ENCODE measurements at regions not wholly inside any gene's neighbourhood (a gene's known extent, or its start where the extent isn't known, plus 50 kb on each side); places are given as distances from the start of the nearest gene placed in this dataset.

DNA sequence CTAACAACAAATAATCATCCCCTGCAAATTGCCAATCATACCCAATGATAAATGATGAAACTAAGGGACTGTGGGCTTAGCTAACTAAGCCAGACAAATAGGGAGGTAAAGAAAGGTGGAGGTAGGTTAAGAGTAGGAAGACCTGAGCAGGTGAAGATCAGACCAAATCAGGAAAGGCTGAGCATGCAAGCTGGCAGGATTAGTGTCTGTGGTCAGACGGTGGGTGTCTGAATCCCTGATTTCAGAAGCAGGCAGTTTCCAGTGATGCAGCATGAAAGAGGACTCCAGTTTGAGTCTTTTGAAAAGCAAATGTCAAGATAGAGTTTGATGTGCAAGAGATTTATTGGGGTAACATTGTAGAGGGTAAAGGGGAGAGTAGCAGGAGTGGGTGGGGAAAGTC, 181.4 kb upstream of the MYLIP start:
- TF ChIP-seq CTCF (tag by site-specific recombination; IDR thresholded peaks at IDR 0.05) (no peak), ZNF24 (tag by site-specific recombination; IDR thresholded peaks at IDR 0.05) (no peak), PBX3 (CRISPR knock-in tag; IDR thresholded peaks at IDR 0.05) (no peak), SP2 (tag by site-specific recombination; IDR thresholded peaks at IDR 0.05) (no peak), ZNF324 (tag by site-specific recombination; IDR thresholded peaks at IDR 0.05) (no peak), ZNF280C (tag by site-specific recombination; IDR thresholded peaks at IDR 0.05) (no peak), ZFP3 (tag by site-specific recombination; IDR thresholded peaks at IDR 0.05; ENCODE audit: low read depth) (no peak), YY1 (tag by site-specific recombination; IDR thresholded peaks at IDR 0.05) (no peak), ZNF16 (tag by site-specific recombination; IDR thresholded peaks at IDR 0.05; ENCODE audit: low read depth) (no peak), GLI4 (tag by site-specific recombination; IDR thresholded peaks at IDR 0.05) (no peak), SALL2 (tag by site-specific recombination; IDR thresholded peaks at IDR 0.05; ENCODE audit: borderline replicate concordance) (no peak), ZNF214 (tag by site-specific recombination; IDR thresholded peaks at IDR 0.05; ENCODE audit: borderline replicate concordance) (no peak), ZNF426 (tag by site-specific recombination; IDR thresholded peaks at IDR 0.05) (no peak)
